GM12865 (cell line): ENCODE measurements at regions not wholly inside any gene's neighbourhood (a gene's known extent, or its start where the extent isn't known, plus 50 kb on each side); places are given as distances from the start of the nearest gene placed in this dataset.

Experiments used
- DNase-seq: peaks from one replicate; pipeline ENCODE4 v3.0.0; 2010; ENCODE audit warnings: low read depth
- H3K4me3 ChIP-seq: 2 replicates; pipeline ENCODE4 v1.5.1; 2011; ENCODE audit warnings: mild to moderate bottlenecking, low read depth, low read length, control low read depth
- CTCF ChIP-seq: IDR thresholded peaks from 2 replicates; pipeline ENCODE4 v1.5.1; 2011; ENCODE audit warnings: low read length, control low read depth, low read depth, inconsistent platforms; ENCODE audit not compliant: insufficient read depth; ENCODE audit errors: missing control alignments

- no peak overlapping the region for H3K4me3 ChIP-seq
- no peak for TF ChIP-seq CTCF
- DNase-seq, result no peak
Observed at GRCh38 chr7:118298771-118299170, 74.3 kb downstream of the ANKRD7 start.

- no peak for DNase-seq
- no peak for TF ChIP-seq CTCF
- H3K4me3 ChIP-seq, result no peak overlapping the region
Observed at GRCh38 chr7:118300177-118300576, 75.7 kb downstream of the ANKRD7 start.

GRCh38 chr7:118304100-118304499 lies 79.6 kb downstream of the ANKRD7 start:
- DNase-seq, result no peak
- H3K4me3 ChIP-seq, result no peak overlapping the region
- TF ChIP-seq CTCF, result no peak

- TF ChIP-seq CTCF, result no peak
- no peak for DNase-seq
- H3K4me3 ChIP-seq, result no peak overlapping the region
Observed at GRCh38 chr7:118305671-118306070, 81.2 kb downstream of the ANKRD7 start.

GRCh38 chr7:118306771-118307170 lies 82.3 kb downstream of the ANKRD7 start:
- TF ChIP-seq CTCF, result no peak
- DNase-seq, result no peak
- H3K4me3 ChIP-seq, result no peak overlapping the region

GRCh38 chr7:118311121-118311836 lies 86.8 kb downstream of the ANKRD7 start:
- H3K4me3 ChIP-seq, result no peak overlapping the region
- TF ChIP-seq CTCF, result no peak
- DNase-seq, result peak; percentile 23

GRCh38 chr7:118312051-118312450 lies 87.5 kb downstream of the ANKRD7 start:
- TF ChIP-seq CTCF, result no peak
- DNase-seq, result peak; percentile 29

More at GRCh38 chr7:118312051-118312450, 87.5 kb downstream of the ANKRD7 start:
- H3K4me3 ChIP-seq, result no peak overlapping the region
